Activated naive CD8-positive, alpha-beta T cell treated with anti-CD3 and anti-CD28 coated beads, Interleukin-2, amount 10 ng/mL, durations not matched to agents 7 days and 5 days (primary cell): ENCODE measurements at regions not wholly inside any gene's neighbourhood (a gene's known extent, or its start where the extent isn't known, plus 50 kb on each side); places are given as distances from the start of the nearest gene placed in this dataset.

Source experiments
- ATAC-seq: fragments of 150-1000 bp; cut with Tn5 transposase; one replicate; pipeline ENCODE4 v1.10.0; 2021; ENCODE audit warnings: low read depth, moderate library complexity
- POLR2A ChIA-PET: fragments of 350-600 bp; sonication (Branson Sonifier 250); formaldehyde crosslinking; loops from one replicate; lab custom pipeline; 2021; ENCODE audit warnings: antibody characterized with exemption; lab: Charles Lee
- DNase-seq: peaks from one replicate; pipeline ENCODE4 v3.0.0; 2021
- H3K27ac Mint-ChIP-seq: one replicate; pipeline ENCODE4 v1.8.0; 2022; ENCODE audit warnings: mild to moderate bottlenecking, mixed read lengths
- H3K27me3 Mint-ChIP-seq: one replicate; pipeline ENCODE4 v1.8.0; 2022; ENCODE audit warnings: mild to moderate bottlenecking, moderate library complexity, mixed read lengths
- H3K36me3 Mint-ChIP-seq: one replicate; pipeline ENCODE4 v1.8.0; 2021; ENCODE audit warnings: mild to moderate bottlenecking, mixed read lengths
- H3K4me1 Mint-ChIP-seq: one replicate; pipeline ENCODE4 v1.8.0; 2021; ENCODE audit warnings: mixed read lengths
- H3K4me3 Mint-ChIP-seq: one replicate; pipeline ENCODE4 v1.8.0; 2022; ENCODE audit warnings: mild to moderate bottlenecking, moderate library complexity, mixed read lengths
- H3K9me3 Mint-ChIP-seq: one replicate; pipeline ENCODE4 v1.8.0; 2021; ENCODE audit warnings: mixed read lengths

GRCh38 chr18:34970106-34970505, 71.1 kb upstream of the MAPRE2 start:
- Mint-ChIP-seq H3K27me3 (peaks cover 7% of the 10 kb centered on the region), H3K36me3 (no peaks in the 10 kb centered on the region), H3K4me1 (no peaks in the 10 kb centered on the region), H3K27ac (no peak overlapping the region), H3K9me3 (no peaks in the 10 kb centered on the region), H3K4me3 (no peak overlapping the region)
- ATAC-seq (no peak), DNase-seq (no peak)
- POLR2A ChIA-PET, result no interaction called here

- DNase-seq (no peak), ATAC-seq (no peak)
- Mint-ChIP-seq H3K4me1 (no peaks in the 10 kb centered on the region), H3K36me3 (no peaks in the 10 kb centered on the region), H3K9me3 (no peaks in the 10 kb centered on the region), H3K27ac (no peak overlapping the region), H3K27me3 (peaks cover 17% of the 10 kb centered on the region), H3K4me3 (no peak overlapping the region)
- POLR2A ChIA-PET, result no interaction called here
These were observed 69.9 kb upstream of the MAPRE2 start for GRCh38 chr18:34971313-34971712.

DNA sequence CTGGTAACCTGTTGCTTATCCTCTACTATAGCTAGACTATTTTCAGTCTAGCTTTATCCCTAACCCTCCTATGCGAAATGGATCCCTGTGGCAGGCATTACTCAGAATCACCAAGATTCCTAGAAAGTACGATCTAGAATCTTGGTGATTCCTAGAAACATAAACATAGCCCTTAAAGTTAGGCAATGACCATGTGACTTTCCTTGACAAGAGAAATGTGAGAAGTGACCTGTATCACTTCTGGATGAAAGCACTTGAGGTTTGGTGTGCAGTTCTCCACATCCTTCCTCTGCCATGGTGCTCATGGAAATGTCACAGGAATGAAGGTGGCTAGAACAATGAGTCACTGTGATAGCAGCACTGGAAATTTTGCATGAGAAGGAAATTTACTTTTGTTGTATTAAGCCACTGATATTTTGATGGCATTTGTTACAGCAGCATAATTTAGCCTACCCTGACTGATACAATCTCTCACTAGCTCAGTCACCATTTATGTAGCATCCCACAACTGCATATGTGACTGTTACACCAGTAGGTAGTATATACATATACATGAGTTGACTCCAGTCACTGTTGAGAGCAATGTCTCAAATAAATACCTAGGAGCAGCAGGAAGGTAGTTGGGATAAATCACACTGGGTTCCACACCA, 68.3 kb upstream of the MAPRE2 start:
- POLR2A ChIA-PET, result no interaction called here
- ATAC-seq (no peak), DNase-seq (no peak)
- Mint-ChIP-seq H3K36me3 (no peaks in the 10 kb centered on the region), H3K4me3 (no peak overlapping the region), H3K27me3 (peaks cover 20% of the 10 kb centered on the region), H3K27ac (no peak overlapping the region), H3K9me3 (no peaks in the 10 kb centered on the region), H3K4me1 (peaks cover 2% of the 10 kb centered on the region)

GRCh38 chr18:34976123-34976522, 65.1 kb upstream of the MAPRE2 start:
- DNase-seq (no peak), ATAC-seq (no peak)
- no peak overlapping the region for H3K27ac Mint-ChIP-seq
- POLR2A ChIA-PET, result no interaction called here
- H3K27me3 Mint-ChIP-seq, result peaks cover 20% of the 10 kb centered on the region
- H3K4me3 Mint-ChIP-seq, result peak overlapping the region; percentile 94
- peaks cover 16% of the 10 kb centered on the region for H3K4me1 Mint-ChIP-seq
- H3K36me3 Mint-ChIP-seq, result no peaks in the 10 kb centered on the region
- H3K9me3 Mint-ChIP-seq, result no peaks in the 10 kb centered on the region

GRCh38 chr18:34976534-34976898, 64.7 kb upstream of the MAPRE2 start:
- Mint-ChIP-seq H3K4me3 (peak overlapping the region; percentile 94), H3K4me1 (peaks cover 16% of the 10 kb centered on the region), H3K27me3 (peaks cover 20% of the 10 kb centered on the region), H3K9me3 (no peaks in the 10 kb centered on the region), H3K27ac (no peak overlapping the region), H3K36me3 (no peaks in the 10 kb centered on the region)
- POLR2A ChIA-PET, result interaction anchor here (0.9 kb wide), 1 partner anchor 53 kb away, joined by 4 read pairs; no protein-coding TSS in a partner anchor
- ATAC-seq, result no peak
- DNase-seq, result no peak

- Mint-ChIP-seq H3K27me3 (peaks cover 20% of the 10 kb centered on the region), H3K4me1 (peaks cover 16% of the 10 kb centered on the region), H3K27ac (peak overlapping the region; percentile 79), H3K4me3 (peak overlapping the region; percentile 94), H3K9me3 (no peaks in the 10 kb centered on the region), H3K36me3 (no peaks in the 10 kb centered on the region)
- POLR2A ChIA-PET, result interaction anchor here (0.9 kb wide), 1 partner anchor 53 kb away, joined by 4 read pairs; no protein-coding TSS in a partner anchor
- ATAC-seq (peak; percentile 85), DNase-seq (peak; percentile 85)
These were observed 64.0 kb upstream of the MAPRE2 start for GRCh38 chr18:34976899-34977837.

- peak; percentile 38 for ATAC-seq
- peak; percentile 68 for DNase-seq
- peaks cover 16% of the 10 kb centered on the region for H3K4me1 Mint-ChIP-seq
- H3K36me3 Mint-ChIP-seq, result no peaks in the 10 kb centered on the region
- H3K4me3 Mint-ChIP-seq, result peak overlapping the region; percentile 94
- POLR2A ChIA-PET, result interaction anchor here (1.0 kb wide), 2 partner anchors 52 to 311 kb away, joined by 3 to 4 read pairs; no protein-coding TSS in a partner anchor
- H3K27me3 Mint-ChIP-seq, result peaks cover 20% of the 10 kb centered on the region
- no peaks in the 10 kb centered on the region for H3K9me3 Mint-ChIP-seq
- H3K27ac Mint-ChIP-seq, result peak overlapping the region; percentile 79
These were observed 63.2 kb upstream of the MAPRE2 start for GRCh38 chr18:34977838-34978532.

DNA sequence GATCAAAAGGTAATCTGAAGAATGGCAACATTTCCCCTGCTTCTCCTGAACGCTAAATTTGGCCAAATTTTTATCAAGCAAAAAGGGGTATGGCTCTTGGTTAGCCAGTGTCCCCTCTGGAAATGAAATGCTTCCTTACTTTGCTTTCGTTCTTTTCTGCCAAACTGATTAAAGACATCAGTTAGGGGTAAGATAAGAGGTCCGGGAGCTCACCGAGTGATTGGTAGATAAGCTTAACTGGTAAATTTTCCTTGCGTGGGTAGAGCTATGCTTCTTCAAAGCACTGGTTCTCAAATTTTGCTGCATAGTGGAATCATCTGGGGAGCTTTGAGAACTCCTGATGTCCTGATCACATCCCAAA, 62.7 kb upstream of the MAPRE2 start:
- POLR2A ChIA-PET, result interaction anchor here (1.0 kb wide), 2 partner anchors 52 to 311 kb away, joined by 3 to 4 read pairs; no protein-coding TSS in a partner anchor
- DNase-seq (no peak), ATAC-seq (no peak)
- Mint-ChIP-seq H3K27ac (peak overlapping the region; percentile 79), H3K36me3 (no peaks in the 10 kb centered on the region), H3K9me3 (no peaks in the 10 kb centered on the region), H3K4me3 (peak overlapping the region; percentile 94), H3K4me1 (peaks cover 16% of the 10 kb centered on the region), H3K27me3 (peaks cover 15% of the 10 kb centered on the region)

GRCh38 chr18:34978953-34979608, 62.1 kb upstream of the MAPRE2 start:
- Mint-ChIP-seq H3K27me3 (peaks cover 15% of the 10 kb centered on the region), H3K36me3 (no peaks in the 10 kb centered on the region), H3K27ac (peak overlapping the region; percentile 19), H3K9me3 (no peaks in the 10 kb centered on the region), H3K4me1 (peaks cover 16% of the 10 kb centered on the region), H3K4me3 (peak overlapping the region; percentile 94)
- POLR2A ChIA-PET, result interaction anchor here (1.0 kb wide), 2 partner anchors 51 to 310 kb away, joined by 3 to 4 read pairs; no protein-coding TSS in a partner anchor
- DNase-seq, result peak; percentile 38
- ATAC-seq, result peak; percentile 35

GRCh38 chr18:34981487-34981886, 59.7 kb upstream of the MAPRE2 start:
- H3K36me3 Mint-ChIP-seq, result no peaks in the 10 kb centered on the region
- no peaks in the 10 kb centered on the region for H3K9me3 Mint-ChIP-seq
- no peak for ATAC-seq
- H3K4me3 Mint-ChIP-seq, result no peak overlapping the region
- POLR2A ChIA-PET, result no interaction called here
- no peak for DNase-seq
- peaks cover 16% of the 10 kb centered on the region for H3K4me1 Mint-ChIP-seq
- H3K27me3 Mint-ChIP-seq, result peaks cover 1% of the 10 kb centered on the region
- no peak overlapping the region for H3K27ac Mint-ChIP-seq

DNA sequence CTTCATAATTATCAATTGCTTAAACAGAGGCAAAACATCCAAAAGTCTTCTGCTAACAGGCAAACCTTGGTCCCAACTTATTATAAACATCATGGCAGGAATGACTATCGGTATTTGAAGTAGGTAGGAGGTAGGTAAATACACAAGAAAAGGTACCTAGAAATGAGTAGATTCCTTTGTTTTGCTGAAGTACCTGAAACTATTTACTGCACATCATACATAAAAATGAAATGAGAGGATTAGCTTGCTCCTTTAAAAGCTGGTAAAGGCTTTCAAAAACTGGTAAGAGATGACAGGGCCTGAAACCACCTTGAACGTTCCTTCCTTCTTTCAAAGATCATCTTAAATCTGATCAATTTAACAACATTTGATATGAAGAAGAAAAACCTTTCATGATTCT, 55.2 kb upstream of the MAPRE2 start:
- ATAC-seq (peak; percentile 10), DNase-seq (no peak)
- H3K4me1 Mint-ChIP-seq, result no peaks in the 10 kb centered on the region
- POLR2A ChIA-PET, result no interaction called here
- H3K27me3 Mint-ChIP-seq, result no peaks in the 10 kb centered on the region
- H3K9me3 Mint-ChIP-seq, result no peaks in the 10 kb centered on the region
- no peaks in the 10 kb centered on the region for H3K36me3 Mint-ChIP-seq
- no peak overlapping the region for H3K27ac Mint-ChIP-seq
- H3K4me3 Mint-ChIP-seq, result no peak overlapping the region

DNA sequence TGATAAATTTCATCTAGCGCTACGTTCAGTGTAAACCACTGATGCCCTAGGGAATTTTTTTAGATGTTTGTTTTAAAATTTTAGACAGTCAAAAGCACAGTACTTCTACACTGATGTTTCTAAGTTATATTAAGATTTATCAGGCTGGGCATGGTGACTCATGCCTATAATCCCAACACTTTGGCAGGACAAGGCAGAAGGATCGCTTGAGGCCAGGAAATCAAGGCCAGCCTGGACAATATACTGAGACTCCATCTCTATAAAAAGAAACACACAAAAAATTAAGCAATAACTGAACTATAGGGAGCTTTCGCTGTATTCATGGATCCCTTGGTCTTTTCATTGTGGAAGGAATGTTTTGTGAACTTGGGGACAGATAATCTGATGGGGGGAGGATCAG, 50.6 kb upstream of the MAPRE2 start:
- DNase-seq, result no peak
- POLR2A ChIA-PET, result no interaction called here
- Mint-ChIP-seq H3K4me3 (no peak overlapping the region), H3K27me3 (no peaks in the 10 kb centered on the region), H3K4me1 (no peaks in the 10 kb centered on the region), H3K36me3 (peaks cover 4% of the 10 kb centered on the region), H3K9me3 (no peaks in the 10 kb centered on the region), H3K27ac (no peak overlapping the region)
- ATAC-seq, result no peak

- POLR2A ChIA-PET, result no interaction called here
- ATAC-seq (no peak), DNase-seq (no peak)
- Mint-ChIP-seq H3K4me3 (no peak overlapping the region), H3K4me1 (no peaks in the 10 kb centered on the region), H3K27ac (no peak overlapping the region), H3K27me3 (no peaks in the 10 kb centered on the region), H3K9me3 (no peaks in the 10 kb centered on the region), H3K36me3 (peaks cover 4% of the 10 kb centered on the region)
These were observed 50.1 kb upstream of the MAPRE2 start for GRCh38 chr18:34991152-34991551.
